ENCODE measurements at regions not wholly inside any gene's neighbourhood (a gene's known extent, or its start where the extent isn't known, plus 50 kb on each side); places are given as distances from the start of the nearest gene placed in this dataset.

DNA sequence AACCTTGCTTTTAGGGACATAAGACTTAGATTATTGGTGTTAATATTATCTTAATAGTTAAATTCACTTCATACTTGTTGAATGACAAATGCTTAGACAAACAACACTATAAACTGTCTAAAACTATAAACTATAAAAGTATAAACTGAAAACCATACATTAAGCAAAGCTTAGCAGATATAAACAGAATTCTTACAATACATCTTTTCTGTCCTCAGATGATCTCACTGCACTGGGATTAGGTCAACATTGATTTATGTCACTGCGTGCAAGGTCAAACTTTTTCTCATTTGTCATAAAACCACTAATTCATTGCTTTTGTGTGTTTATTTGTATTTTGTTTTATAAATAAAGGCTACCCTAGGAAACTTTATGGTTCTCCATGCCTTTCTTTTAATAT is 1491.8 kb downstream of the NCAM2 start:
- TF ChIP-seq POLR2A (IDR thresholded peaks at IDR 0.05; ENCODE audit: borderline replicate concordance, extremely low read depth, insufficient read depth, insufficient read length) (no peak), POLR2AphosphoS5 (IDR thresholded peaks at IDR 0.05; ENCODE audit: low read depth, low read length) (no peak), MAX (IDR thresholded peaks at IDR 0.05) (no peak), ATF3 (IDR thresholded peaks at IDR 0.05) (no peak), CTCF (IDR thresholded peaks at IDR 0.05 in 2 of 3, conservative IDR thresholded peaks at IDR 0.05 in 1 of 3; ENCODE audit: borderline replicate concordance in 1 of 3, insufficient read depth in 1 of 3, low read depth in 2 of 3, low read length in 2 of 3) (no peak), EZH2 (IDR thresholded peaks at IDR 0.05) (no peak)

All from HCT116 (cell line).